Left renal pelvis (tissue), 4 donors: ENCODE measurements at regions not wholly inside any gene's neighbourhood (a gene's known extent, or its start where the extent isn't known, plus 50 kb on each side); places are given as distances from the start of the nearest gene placed in this dataset.

Source experiments
- DNase-seq, 4 donors: peaks; one replicate each; pipeline ENCODE4 v3.0.0-alpha.2; 2013; ENCODE audit warnings: low read depth in 4 of 4, low spot score in 3 of 4

DNA sequence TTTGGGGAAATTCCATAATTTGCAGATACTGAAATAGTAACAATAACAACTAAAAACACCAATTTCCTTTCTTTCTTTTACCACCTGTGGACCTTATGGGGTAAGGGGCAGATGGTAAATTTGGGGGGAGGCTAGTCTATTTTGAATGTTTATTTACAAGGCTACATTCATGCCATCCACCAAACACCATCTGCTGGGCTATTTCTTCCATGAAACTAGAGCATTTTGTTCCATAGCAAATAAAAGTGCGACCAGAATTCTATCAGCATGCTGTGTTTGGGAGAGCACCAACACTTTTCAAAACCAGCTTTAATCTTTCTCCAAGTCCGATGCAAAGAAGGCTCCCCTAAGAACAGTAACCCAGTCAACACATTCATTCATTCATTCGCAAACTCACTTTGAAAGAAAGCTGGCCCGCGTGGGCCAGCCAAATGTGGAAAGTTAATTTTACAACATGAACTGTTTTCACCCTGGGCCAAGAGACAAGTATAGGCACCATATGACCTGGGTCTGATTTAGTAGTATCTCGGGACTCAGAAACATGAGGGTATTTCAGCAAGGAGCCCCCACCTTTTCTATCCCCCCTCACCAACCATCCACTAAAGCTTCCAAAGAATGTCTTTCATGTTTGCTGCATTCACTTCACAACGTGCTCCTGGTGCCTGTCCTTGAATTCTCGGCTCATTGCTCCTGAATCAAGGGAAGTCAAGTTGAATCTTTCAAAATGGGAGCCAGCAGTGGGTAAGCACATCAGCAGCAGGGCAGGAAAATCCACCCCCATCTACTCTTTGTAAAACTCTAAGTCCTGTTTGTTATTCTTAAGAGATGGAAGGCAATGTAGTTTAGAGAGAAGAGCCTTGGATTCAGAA is 210.6 kb downstream of the C1D start:
- DNase-seq, result no peak

DNA sequence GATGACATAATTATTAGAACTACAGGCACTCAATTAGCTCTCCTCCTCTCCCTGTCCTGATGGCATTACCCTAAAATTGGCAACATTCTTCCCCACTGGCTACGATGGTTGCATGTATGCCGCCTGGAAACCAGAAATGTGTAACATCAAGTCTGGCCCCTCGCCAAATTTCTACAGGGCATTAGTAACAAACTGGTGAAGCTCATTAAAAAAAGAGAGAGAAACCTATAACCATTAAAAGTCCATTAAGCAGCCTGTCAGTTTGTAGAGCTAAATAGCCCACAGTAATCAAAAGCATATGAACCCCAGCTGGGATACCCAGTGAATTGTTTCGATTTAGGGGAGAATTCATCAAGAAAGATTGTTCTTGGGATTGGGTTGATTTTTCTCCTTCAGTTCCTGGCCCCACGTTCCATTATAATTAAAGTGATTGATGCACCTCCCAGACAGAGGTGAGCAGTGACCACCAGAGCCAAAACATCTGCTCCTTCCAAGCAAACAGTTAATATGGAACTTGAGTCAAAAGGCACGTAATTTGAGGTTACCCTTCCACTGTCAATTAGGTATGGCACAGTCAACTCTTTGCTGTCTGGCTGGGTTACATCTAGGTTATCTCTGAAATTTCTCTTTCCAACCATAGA is 208.6 kb downstream of the C1D start:
- DNase-seq, result no peak

DNA sequence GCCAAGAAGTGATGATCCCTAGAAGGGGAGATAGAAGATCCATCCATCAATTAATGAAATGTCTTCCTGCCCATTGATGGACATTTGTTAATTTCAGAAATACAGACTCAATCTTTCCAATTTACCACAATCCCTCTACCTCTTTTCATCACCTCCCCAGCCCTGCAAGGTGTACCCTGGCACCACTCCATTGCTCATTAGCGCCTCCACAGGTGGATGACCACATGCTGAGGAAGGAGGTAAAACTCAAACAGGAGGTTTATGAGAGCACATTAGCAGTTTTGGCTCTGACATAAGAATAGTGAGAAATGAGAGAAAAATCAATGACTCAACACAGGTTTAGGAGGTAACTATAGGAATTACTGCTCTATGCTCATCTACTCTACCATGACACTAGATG is 208.0 kb downstream of the C1D start:
- DNase-seq, result no peak

- no peak for DNase-seq
Measured at GRCh38 chr2:67856866-67857265, 205.9 kb downstream of the C1D start.

- DNase-seq, result no peak
Measured at GRCh38 chr2:67857836-67858235, 205.0 kb downstream of the C1D start.

- no peak for DNase-seq
Measured at GRCh38 chr2:67858886-67859285, 203.9 kb downstream of the C1D start.

DNA sequence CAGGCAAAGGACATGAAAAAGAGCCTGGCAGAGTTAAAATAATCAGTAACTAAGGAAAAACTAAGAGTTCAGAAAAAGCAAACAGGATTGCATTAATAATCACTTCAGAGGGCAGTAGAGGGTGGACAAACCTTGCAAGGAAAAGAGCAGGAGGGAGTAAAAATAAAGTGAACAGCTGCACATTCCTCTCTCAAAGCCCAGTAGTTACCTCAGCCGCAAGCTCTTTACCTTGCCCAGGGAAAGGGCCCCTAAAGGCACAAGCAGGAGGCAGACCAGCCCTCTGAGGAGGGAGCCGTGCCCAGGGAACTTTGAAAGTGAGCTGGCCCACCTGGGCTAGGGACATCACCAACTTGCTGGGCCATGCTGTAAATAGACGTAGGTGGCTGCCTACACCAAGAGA is 196.9 kb downstream of the C1D start:
- no peak for DNase-seq

GRCh38 chr2:67867735-67868134 is 195.1 kb downstream of the C1D start:
- no peak for DNase-seq

DNA sequence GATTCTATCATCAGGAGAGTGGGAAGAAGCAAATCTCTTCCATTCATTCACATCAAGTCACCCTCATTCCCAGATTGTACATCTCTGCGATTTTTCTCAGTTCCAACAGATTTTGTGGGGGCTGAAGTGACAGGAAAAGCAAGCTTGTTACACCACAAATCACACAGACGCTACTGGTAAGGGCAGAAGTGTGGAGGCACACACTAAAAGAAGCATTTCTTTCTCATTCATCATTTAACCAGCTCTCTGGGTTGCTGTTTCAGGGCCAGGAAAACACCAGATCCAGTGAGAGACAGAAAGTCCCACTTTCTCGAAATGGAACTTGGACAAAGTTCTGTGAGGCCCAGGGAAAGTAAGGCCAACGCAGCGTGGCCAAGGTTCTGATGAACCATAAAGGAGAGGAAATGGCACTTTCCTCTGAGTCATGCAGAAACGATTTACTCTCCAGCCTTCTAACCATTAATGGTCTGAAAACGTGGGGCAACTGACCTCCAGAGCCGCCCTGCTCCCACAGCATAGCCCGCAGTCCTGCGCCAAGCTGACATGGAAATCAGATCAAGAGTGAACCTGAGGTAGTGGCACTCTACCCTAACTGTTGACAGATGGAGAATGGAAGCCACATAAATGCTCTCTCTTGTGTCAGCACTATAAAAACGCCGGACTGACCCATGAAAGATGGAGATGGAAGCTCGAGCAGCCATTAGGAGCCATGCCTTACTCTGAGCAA is 191.0 kb downstream of the C1D start:
- DNase-seq, result no peak

DNA sequence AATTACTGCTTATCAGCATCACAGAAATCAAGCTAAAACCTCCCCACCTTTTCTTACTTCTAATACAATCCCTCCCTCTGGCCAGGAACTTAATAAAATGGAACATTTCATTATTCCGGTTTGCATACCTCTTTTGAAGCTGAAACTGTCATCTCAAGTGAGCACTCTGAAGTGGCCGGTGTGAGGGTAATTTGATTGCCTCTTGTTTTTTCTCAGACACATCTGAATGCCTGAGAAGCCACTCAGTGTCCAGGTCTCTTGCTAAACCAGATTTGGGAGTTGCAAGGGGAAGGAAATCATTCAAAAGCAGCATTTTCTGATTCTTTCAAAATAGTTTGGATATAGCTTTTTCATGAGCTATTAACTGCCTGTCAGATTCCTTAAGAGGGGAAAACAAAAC is 190.3 kb downstream of the C1D start:
- no peak for DNase-seq

- DNase-seq, result no peak
Measured at GRCh38 chr2:67873916-67874315, 188.9 kb downstream of the C1D start.

DNA sequence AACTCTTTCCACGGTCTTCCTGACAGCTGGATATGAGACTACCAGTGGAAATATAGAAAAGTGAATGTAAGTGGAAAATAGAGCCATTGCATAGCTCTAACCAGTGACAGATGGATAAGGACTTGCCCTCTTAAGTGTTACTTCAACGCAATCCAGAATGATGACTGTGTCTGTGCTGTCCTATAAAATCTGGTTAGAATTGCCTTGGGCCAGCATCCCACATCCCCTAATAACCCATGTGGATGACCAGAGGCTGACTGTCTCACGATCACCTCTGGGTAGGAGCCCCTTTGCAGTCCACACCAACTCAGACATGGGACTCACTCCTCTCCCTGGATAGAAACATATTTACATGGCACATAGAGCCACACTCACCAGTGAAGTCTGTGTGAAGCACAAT is 186.6 kb downstream of the C1D start:
- DNase-seq, result no peak

GRCh38 chr2:67877301-67877700 is 185.5 kb downstream of the C1D start:
- no peak for DNase-seq

DNA sequence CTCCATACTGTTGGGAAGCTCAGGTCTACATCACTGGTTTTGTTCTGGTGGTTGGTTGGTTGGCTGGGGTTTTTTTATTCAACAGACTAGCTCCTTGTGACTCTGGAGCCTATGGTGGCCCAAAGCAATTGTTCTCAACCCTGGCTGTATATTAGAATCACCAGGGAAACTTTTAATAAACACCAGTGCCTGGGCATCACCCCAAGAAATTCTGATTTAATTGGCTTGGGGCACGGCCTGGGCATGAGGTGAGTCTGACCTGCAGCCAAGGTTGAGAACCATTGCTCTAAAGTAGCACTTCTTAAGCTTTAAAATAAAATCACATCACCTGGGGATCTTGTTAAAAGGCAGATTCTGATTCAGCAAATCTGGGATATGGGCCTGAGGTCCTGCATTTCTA is 184.1 kb downstream of the C1D start:
- DNase-seq, result no peak

DNA sequence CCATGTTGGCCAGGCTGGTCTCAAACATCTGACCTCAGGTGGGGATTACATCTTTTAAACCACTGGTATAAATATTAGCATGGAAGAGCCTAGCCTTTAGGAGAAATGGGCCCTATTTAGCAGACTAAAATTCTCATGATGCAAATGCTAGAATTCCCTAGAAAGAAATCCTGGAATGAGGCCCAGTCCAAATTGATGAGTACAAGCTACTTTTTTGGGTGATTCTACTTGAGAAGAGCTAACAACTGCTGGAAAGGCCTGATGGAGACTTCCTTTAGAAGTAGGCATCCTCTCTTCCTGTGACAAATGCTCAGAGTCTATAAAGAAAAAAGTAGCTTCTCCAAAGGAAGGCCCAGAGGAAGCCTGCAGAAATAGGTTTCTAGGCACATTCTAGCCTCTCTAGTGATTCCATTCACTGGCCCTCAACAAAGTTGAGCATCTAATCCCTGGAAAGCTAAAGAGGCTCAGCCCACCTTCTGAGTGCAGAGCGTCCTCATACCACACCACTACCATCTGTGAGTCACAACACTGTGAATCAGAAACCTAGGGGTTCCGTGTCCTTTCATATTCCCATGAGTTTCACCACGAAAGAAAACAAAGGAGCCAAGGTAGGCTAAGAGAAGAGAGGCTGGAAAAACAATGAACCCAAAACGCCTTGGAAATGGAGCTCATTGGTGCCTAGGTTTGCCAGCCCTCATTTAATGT is 183.1 kb downstream of the C1D start:
- DNase-seq, result no peak

GRCh38 chr2:67880291-67880761 is 182.5 kb downstream of the C1D start:
- DNase-seq, result no peak

- DNase-seq, result no peak
Measured at GRCh38 chr2:67881816-67882215, 181.0 kb downstream of the C1D start.

- no peak for DNase-seq
Measured at GRCh38 chr2:67883316-67884087, 179.3 kb downstream of the C1D start.

GRCh38 chr2:67888351-67889005 is 174.3 kb downstream of the C1D start:
- no peak for DNase-seq

- DNase-seq, result no peak
Measured at GRCh38 chr2:67889056-67889455, 173.7 kb downstream of the C1D start.
